K562 (cell line): ENCODE measurements at regions not wholly inside any gene's neighbourhood (a gene's known extent, or its start where the extent isn't known, plus 50 kb on each side); places are given as distances from the start of the nearest gene placed in this dataset.

ENCODE experiments used
- CEBPB ChIP-seq: fragments of 450-650 bp; IDR thresholded peaks from 2 replicates; pipeline ENCODE4 v1.6.1; 2016; ENCODE audit warnings: missing genetic modification characterization, missing compliant biosample characterization
- EP400 ChIP-seq: fragments of 450-650 bp; IDR thresholded peaks from 2 replicates; pipeline ENCODE4 v1.6.1; 2017; ENCODE audit warnings: antibody characterized with exemption, mild to moderate bottlenecking, moderate library complexity
- FOXK1 ChIP-seq: sonication (generic); formaldehyde crosslinking; IDR thresholded peaks from 2 replicates; pipeline ENCODE4 v1.8.0; 2022; ENCODE audit warnings: missing genetic modification reagents, mild to moderate bottlenecking, borderline replicate concordance
- LEF1 ChIP-seq: fragments of 450-650 bp; IDR thresholded peaks from 2 replicates; pipeline ENCODE4 v1.6.1; 2016; ENCODE audit warnings: mild to moderate bottlenecking
- SMAD1 ChIP-seq: fragments of 150-350 bp; IDR thresholded peaks from 2 replicates; pipeline ENCODE4 v1.6.1; 2014; ENCODE audit warnings: low read length, low read depth; ENCODE audit not compliant: partially characterized antibody
- TCF3 ChIP-seq: sonication (generic); formaldehyde crosslinking; IDR thresholded peaks from 2 replicates; pipeline ENCODE4 v1.4.0; 2020; ENCODE audit warnings: mild to moderate bottlenecking, missing genetic modification reagents
- TRIM28 ChIP-seq: fragments of 450-650 bp; IDR thresholded peaks from 2 replicates; pipeline ENCODE4 v1.6.1; 2017
- TF ChIP-seq, protein P1 (sequence below), 3 experiments: fragments of 200-800 bp in 1 of 3; sonication (Bioruptor generic) in 1 of 3; sonication (generic) in 1 of 3; formaldehyde crosslinking in 1 of 3; IDR thresholded peaks; 2 replicates each; pipeline versions ENCODE4 v1.6.1 to v1.8.0; 2016 to 2022; ENCODE audit warnings: mild to moderate bottlenecking in 2 of 3, missing compliant biosample characterization in 2 of 3, missing genetic modification characterization in 2 of 3, missing genetic modification reagents in 1 of 3
- TF ChIP-seq, protein P2 (sequence below): sonication (generic); formaldehyde crosslinking; IDR thresholded peaks from 2 replicates; pipeline ENCODE4 v1.8.1; 2022; ENCODE audit warnings: missing genetic modification reagents
- TF ChIP-seq, protein P3 (sequence below), 3 experiments: IDR thresholded peaks in 2 of 3; conservative IDR thresholded peaks in 1 of 3; 2 replicates each; pipeline ENCODE4 v1.5.1; 2011 to 2012; ENCODE audit warnings: low read length in 3 of 3, mild to moderate bottlenecking in 3 of 3, control low read depth in 2 of 3, improper control_type of control experiment in 1 of 3, inconsistent platforms in 1 of 3, low read depth in 1 of 3, mixed read lengths in 1 of 3, moderate library complexity in 1 of 3; ENCODE audit not compliant: insufficient read depth in 2 of 3

DNA sequence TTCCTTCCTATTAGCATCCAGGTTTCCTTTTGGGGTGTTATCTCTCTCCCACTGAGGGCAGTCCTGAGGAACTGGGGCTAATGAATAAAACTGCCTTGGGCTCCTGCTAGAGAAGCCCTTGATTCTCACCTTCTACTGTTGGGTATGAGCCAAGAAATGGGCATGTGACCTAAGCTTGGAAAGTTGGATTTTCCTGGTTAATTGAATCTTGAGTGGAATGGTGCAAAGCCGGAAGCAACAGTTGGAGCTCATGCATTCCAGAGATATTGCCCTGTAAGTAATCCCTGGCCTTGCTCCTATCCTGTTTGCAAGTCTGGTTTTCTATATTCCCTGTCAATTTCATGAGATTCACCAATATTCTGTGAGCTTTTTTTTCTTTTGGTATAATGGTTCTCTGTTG, 158.5 kb upstream of the ELL2 start:
- TF ChIP-seq TCF3 (no peak), CEBPB (tag) (no peak), EP400 (no peak), TRIM28 (no peak), SMAD1 (no peak), LEF1 (no peak), FOXK1 (CRISPR knock-in tag) (no peak)
- TF ChIP-seq, protein P1, sequence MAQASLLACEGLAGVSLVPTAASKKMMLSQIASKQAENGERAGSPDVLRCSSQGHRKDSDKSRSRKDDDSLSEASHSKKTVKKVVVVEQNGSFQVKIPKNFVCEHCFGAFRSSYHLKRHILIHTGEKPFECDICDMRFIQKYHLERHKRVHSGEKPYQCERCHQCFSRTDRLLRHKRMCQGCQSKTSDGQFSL (CRISPR knock-in tag; IDR thresholded peaks at IDR 0.05), result no peak
- TF ChIP-seq, protein P1 (tag; IDR thresholded peaks at IDR 0.05), result no peak
- TF ChIP-seq, protein P2, sequence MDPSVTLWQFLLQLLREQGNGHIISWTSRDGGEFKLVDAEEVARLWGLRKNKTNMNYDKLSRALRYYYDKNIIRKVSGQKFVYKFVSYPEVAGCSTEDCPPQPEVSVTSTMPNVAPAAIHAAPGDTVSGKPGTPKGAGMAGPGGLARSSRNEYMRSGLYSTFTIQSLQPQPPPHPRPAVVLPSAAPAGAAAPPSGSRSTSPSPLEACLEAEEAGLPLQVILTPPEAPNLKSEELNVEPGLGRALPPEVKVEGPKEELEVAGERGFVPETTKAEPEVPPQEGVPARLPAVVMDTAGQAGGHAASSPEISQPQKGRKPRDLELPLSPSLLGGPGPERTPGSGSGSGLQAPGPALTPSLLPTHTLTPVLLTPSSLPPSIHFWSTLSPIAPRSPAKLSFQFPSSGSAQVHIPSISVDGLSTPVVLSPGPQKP (CRISPR knock-in tag), result no peak
- TF ChIP-seq, protein P3, sequence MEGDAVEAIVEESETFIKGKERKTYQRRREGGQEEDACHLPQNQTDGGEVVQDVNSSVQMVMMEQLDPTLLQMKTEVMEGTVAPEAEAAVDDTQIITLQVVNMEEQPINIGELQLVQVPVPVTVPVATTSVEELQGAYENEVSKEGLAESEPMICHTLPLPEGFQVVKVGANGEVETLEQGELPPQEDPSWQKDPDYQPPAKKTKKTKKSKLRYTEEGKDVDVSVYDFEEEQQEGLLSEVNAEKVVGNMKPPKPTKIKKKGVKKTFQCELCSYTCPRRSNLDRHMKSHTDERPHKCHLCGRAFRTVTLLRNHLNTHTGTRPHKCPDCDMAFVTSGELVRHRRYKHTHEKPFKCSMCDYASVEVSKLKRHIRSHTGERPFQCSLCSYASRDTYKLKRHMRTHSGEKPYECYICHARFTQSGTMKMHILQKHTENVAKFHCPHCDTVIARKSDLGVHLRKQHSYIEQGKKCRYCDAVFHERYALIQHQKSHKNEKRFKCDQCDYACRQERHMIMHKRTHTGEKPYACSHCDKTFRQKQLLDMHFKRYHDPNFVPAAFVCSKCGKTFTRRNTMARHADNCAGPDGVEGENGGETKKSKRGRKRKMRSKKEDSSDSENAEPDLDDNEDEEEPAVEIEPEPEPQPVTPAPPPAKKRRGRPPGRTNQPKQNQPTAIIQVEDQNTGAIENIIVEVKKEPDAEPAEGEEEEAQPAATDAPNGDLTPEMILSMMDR (IDR thresholded peaks at IDR 0.05 in 2 of 3, conservative IDR thresholded peaks at IDR 0.05 in 1 of 3; ENCODE audit: insufficient read depth in 2 of 3, low read depth in 1 of 3, low read length in 3 of 3), result no peak
